ENCODE measurements at regions not wholly inside any gene's neighbourhood (a gene's known extent, or its start where the extent isn't known, plus 50 kb on each side); places are given as distances from the start of the nearest gene placed in this dataset.

- TF ChIP-seq ETS1 (IDR thresholded peaks at IDR 0.05): no peak
Observed at GRCh38 chr6:26246553-26246952, 118.4 kb upstream of the BTN3A2 start (continued).

- Mint-ChIP-seq H3K4me1 (peaks cover 26% of the 10 kb centered on the region), H3K36me3 (ENCODE audit: low read depth) (peaks cover 18% of the 10 kb centered on the region), H3K9me3 (peaks cover 4% of the 10 kb centered on the region; the same call in 1 of the 3 replicates), H3K4me3 (peak overlapping the region; percentile 93), H3K27me3 (ENCODE audit: insufficient read depth, low read depth, poor library complexity) (peaks cover 30% of the 10 kb centered on the region), H3K27ac (peak overlapping the region; percentile 97)
- Histone ChIP-seq H3K27me3 (ENCODE audit: insufficient read depth) (no peaks in the 10 kb centered on the region), H4K20me1 (replicated peaks; ENCODE audit: insufficient read depth) (peaks cover 7% of the 10 kb centered on the region), H3K36me3 (ENCODE audit: insufficient read depth) (no peaks in the 10 kb centered on the region), H3K4me2 (peak overlapping the region; percentile 76), H2AFZ (no peak overlapping the region), H3F3A (replicated peaks; ENCODE audit: low read depth) (peaks cover 5% of the 10 kb centered on the region; the same call in 1 of the 2 replicates), H3K79me2 (replicated peaks; ENCODE audit: insufficient read depth) (peaks cover 22% of the 10 kb centered on the region), H3K27ac (ENCODE audit: low read depth) (peak overlapping the region; percentile 100), H3K4me3 (peak overlapping the region; percentile 90), H3K4me1 (ENCODE audit: insufficient read depth) (peaks cover 3% of the 10 kb centered on the region; the same call in 1 of the 2 replicates), H3K9me2 (ENCODE audit: insufficient read depth) (no peaks in the 10 kb centered on the region)
- TF ChIP-seq EZH2 (IDR thresholded peaks at IDR 0.05; ENCODE audit: low read depth, unreplicated experiment): no peak
- TF ChIP-seq EZH2phosphoT487 (IDR thresholded peaks at IDR 0.05; ENCODE audit: unreplicated experiment): no peak
- no peak for TF ChIP-seq JUNB (IDR thresholded peaks at IDR 0.05; ENCODE audit: unreplicated experiment)
- no peak for TF ChIP-seq REST (IDR thresholded peaks at IDR 0.05; ENCODE audit: unreplicated experiment)
- no peak for TF ChIP-seq ZNF331 (CRISPR knock-in tag; IDR thresholded peaks at IDR 0.05; ENCODE audit: low read depth)
- no peak for TF ChIP-seq POLR2AphosphoS5 (IDR thresholded peaks at IDR 0.05; ENCODE audit: low read depth)
- TF ChIP-seq, protein P1, sequence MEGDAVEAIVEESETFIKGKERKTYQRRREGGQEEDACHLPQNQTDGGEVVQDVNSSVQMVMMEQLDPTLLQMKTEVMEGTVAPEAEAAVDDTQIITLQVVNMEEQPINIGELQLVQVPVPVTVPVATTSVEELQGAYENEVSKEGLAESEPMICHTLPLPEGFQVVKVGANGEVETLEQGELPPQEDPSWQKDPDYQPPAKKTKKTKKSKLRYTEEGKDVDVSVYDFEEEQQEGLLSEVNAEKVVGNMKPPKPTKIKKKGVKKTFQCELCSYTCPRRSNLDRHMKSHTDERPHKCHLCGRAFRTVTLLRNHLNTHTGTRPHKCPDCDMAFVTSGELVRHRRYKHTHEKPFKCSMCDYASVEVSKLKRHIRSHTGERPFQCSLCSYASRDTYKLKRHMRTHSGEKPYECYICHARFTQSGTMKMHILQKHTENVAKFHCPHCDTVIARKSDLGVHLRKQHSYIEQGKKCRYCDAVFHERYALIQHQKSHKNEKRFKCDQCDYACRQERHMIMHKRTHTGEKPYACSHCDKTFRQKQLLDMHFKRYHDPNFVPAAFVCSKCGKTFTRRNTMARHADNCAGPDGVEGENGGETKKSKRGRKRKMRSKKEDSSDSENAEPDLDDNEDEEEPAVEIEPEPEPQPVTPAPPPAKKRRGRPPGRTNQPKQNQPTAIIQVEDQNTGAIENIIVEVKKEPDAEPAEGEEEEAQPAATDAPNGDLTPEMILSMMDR (conservative IDR thresholded peaks at IDR 0.05; ENCODE audit: low read depth in 2 of 2): no peak
- no peak for TF ChIP-seq STAT1 (IDR thresholded peaks at IDR 0.05; ENCODE audit: unreplicated experiment)
- no peak for TF ChIP-seq ETS1 (IDR thresholded peaks at IDR 0.05)
- TF ChIP-seq, protein P2, sequence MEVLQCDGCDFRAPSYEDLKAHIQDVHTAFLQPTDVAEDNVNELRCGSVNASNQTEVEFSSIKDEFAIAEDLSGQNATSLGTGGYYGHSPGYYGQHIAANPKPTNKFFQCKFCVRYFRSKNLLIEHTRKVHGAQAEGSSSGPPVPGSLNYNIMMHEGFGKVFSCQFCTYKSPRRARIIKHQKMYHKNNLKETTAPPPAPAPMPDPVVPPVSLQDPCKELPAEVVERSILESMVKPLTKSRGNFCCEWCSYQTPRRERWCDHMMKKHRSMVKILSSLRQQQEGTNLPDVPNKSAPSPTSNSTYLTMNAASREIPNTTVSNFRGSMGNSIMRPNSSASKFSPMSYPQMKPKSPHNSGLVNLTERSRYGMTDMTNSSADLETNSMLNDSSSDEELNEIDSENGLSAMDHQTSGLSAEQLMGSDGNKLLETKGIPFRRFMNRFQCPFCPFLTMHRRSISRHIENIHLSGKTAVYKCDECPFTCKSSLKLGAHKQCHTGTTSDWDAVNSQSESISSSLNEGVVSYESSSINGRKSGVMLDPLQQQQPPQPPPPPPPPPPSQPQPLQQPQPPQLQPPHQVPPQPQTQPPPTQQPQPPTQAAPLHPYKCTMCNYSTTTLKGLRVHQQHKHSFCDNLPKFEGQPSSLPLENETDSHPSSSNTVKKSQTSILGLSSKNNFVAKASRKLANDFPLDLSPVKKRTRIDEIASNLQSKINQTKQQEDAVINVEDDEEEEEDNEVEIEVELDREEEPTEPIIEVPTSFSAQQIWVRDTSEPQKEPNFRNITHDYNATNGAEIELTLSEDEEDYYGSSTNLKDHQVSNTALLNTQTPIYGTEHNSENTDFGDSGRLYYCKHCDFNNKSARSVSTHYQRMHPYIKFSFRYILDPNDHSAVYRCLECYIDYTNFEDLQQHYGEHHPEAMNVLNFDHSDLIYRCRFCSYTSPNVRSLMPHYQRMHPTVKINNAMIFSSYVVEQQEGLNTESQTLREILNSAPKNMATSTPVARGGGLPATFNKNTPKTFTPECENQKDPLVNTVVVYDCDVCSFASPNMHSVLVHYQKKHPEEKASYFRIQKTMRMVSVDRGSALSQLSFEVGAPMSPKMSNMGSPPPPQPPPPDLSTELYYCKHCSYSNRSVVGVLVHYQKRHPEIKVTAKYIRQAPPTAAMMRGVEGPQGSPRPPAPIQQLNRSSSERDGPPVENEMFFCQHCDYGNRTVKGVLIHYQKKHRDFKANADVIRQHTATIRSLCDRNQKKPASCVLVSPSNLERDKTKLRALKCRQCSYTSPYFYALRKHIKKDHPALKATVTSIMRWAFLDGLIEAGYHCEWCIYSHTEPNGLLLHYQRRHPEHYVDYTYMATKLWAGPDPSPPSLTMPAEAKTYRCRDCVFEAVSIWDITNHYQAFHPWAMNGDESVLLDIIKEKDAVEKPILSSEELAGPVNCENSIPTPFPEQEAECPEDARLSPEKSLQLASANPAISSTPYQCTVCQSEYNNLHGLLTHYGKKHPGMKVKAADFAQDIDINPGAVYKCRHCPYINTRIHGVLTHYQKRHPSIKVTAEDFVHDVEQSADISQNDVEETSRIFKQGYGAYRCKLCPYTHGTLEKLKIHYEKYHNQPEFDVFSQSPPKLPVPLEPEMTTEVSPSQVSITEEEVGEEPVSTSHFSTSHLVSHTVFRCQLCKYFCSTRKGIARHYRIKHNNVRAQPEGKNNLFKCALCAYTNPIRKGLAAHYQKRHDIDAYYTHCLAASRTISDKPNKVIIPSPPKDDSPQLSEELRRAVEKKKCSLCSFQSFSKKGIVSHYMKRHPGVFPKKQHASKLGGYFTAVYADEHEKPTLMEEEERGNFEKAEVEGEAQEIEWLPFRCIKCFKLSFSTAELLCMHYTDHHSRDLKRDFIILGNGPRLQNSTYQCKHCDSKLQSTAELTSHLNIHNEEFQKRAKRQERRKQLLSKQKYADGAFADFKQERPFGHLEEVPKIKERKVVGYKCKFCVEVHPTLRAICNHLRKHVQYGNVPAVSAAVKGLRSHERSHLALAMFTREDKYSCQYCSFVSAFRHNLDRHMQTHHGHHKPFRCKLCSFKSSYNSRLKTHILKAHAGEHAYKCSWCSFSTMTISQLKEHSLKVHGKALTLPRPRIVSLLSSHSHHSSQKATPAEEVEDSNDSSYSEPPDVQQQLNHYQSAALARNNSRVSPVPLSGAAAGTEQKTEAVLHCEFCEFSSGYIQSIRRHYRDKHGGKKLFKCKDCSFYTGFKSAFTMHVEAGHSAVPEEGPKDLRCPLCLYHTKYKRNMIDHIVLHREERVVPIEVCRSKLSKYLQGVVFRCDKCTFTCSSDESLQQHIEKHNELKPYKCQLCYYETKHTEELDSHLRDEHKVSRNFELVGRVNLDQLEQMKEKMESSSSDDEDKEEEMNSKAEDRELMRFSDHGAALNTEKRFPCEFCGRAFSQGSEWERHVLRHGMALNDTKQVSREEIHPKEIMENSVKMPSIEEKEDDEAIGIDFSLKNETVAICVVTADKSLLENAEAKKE (CRISPR knock-in tag; IDR thresholded peaks at IDR 0.05): no peak
- no peak for TF ChIP-seq ZNF114 (CRISPR knock-in tag; IDR thresholded peaks at IDR 0.05)
- no peak for TF ChIP-seq NANOG (IDR thresholded peaks at IDR 0.05; ENCODE audit: borderline replicate concordance)
- ATAC-seq: peak; percentile 16
- no peak for DNase-seq (ENCODE audit: low spot score)
Observed at GRCh38 chr6:26249707-26249956, 115.4 kb upstream of the BTN3A2 start.
